ENCODE measurements at regions not wholly inside any gene's neighbourhood (a gene's known extent, or its start where the extent isn't known, plus 50 kb on each side); places are given as distances from the start of the nearest gene placed in this dataset.

- no peak for TF ChIP-seq CTCF (IDR thresholded peaks at IDR 0.05; ENCODE audit: extremely low read depth in 1 of 2, insufficient read depth in 1 of 2, low read depth in 1 of 2, low read length in 2 of 2)
- TF ChIP-seq POLR2AphosphoS5 (IDR thresholded peaks at IDR 0.05; ENCODE audit: insufficient read depth, low read depth, low read length), result no peak
- no peak for TF ChIP-seq EZH2 (IDR thresholded peaks at IDR 0.05; ENCODE audit: borderline replicate concordance, low read depth, low read length, severe bottlenecking)
- no peak for TF ChIP-seq MAX (IDR thresholded peaks at IDR 0.05; ENCODE audit: insufficient read depth, insufficient read length)
- TF ChIP-seq POLR2A (IDR thresholded peaks at IDR 0.05; ENCODE audit: low read depth, low read length), result no peak
- no peak for TF ChIP-seq MYC (IDR thresholded peaks at IDR 0.05; ENCODE audit: low read depth, low read length)
- TF ChIP-seq JUN (IDR thresholded peaks at IDR 0.05; ENCODE audit: borderline replicate concordance, insufficient read depth, insufficient read length, low read depth), result no peak
- no peak for TF ChIP-seq FOS (IDR thresholded peaks at IDR 0.05; ENCODE audit: borderline replicate concordance, insufficient read depth, low read length)
- TF ChIP-seq GATA2 (IDR thresholded peaks at IDR 0.05; ENCODE audit: insufficient read depth, insufficient read length, low read depth, low read length), result no peak
Observed at GRCh38 chr4:100968046-100968445, 379.3 kb downstream of the PPP3CA start.

Measured in endothelial cell of umbilical vein (primary cell).